Neural progenitor cell (in vitro differentiated cells): ENCODE measurements at regions not wholly inside any gene's neighbourhood (a gene's known extent, or its start where the extent isn't known, plus 50 kb on each side); places are given as distances from the start of the nearest gene placed in this dataset.

Experiments used
- DNase-seq: peaks from one replicate; pipeline ENCODE4 v3.0.0-alpha.2; 2016; ENCODE audit warnings: low spot score
- H2AFZ ChIP-seq: fragments of 200-600 bp; sonication (generic); replicated peaks from 2 replicates; pipeline ENCODE4 v1.6.1; 2016; ENCODE audit warnings: antibody characterized with exemption
- H3F3A ChIP-seq: fragments of 200-600 bp; sonication (generic); 2 replicates; pipeline ENCODE4 v1.6.1; 2016; ENCODE audit warnings: antibody characterized with exemption, low read depth
- H3K27ac ChIP-seq: fragments of 200-600 bp; sonication (generic); 2 replicates; pipeline ENCODE4 v1.5.1; 2016; ENCODE audit warnings: mild to moderate bottlenecking
- H3K27me3 ChIP-seq: fragments of 200-600 bp; sonication (generic); 2 replicates; pipeline ENCODE4 v1.6.1; 2016; ENCODE audit warnings: mild to moderate bottlenecking, moderate library complexity
- H3K36me3 ChIP-seq: fragments of 200-600 bp; sonication (generic); 2 replicates; pipeline ENCODE4 v1.5.1; 2016
- H3K4me1 ChIP-seq: fragments of 200-600 bp; sonication (generic); 2 replicates; pipeline ENCODE4 v1.6.1; 2016; ENCODE audit warnings: mixed run types
- H3K4me2 ChIP-seq: fragments of 200-600 bp; sonication (generic); 2 replicates; pipeline ENCODE4 v1.6.1; 2016
- H3K4me3 ChIP-seq: fragments of 200-600 bp; sonication (generic); 2 replicates; pipeline ENCODE4 v1.5.1; 2016
- H3K79me2 ChIP-seq: fragments of 200-600 bp; sonication (generic); 2 replicates; pipeline ENCODE4 v1.6.1; 2016; ENCODE audit warnings: low read depth
- H3K9ac ChIP-seq: fragments of 200-600 bp; sonication (generic); 2 replicates; pipeline ENCODE4 v1.6.1; 2016
- H3K9me3 ChIP-seq: fragments of 200-600 bp; sonication (generic); 2 replicates; pipeline ENCODE4 v1.5.1; 2016; ENCODE audit warnings: low read depth
- H4K20me1 ChIP-seq: fragments of 200-600 bp; sonication (generic); 2 replicates; pipeline ENCODE4 v1.6.1; 2016; ENCODE audit warnings: low read depth
- H3K27ac Mint-ChIP-seq: 3 replicates; pipeline ENCODE4 v1.8.0; 2021; ENCODE audit warnings: mixed read lengths
- H3K27me3 Mint-ChIP-seq: 2 replicates; pipeline ENCODE4 v1.8.0; 2022; ENCODE audit warnings: low read depth, mild to moderate bottlenecking, inconsistent platforms, moderate library complexity, mixed read lengths; ENCODE audit not compliant: insufficient read depth
- H3K36me3 Mint-ChIP-seq: 3 replicates; pipeline ENCODE4 v1.8.0; 2021; ENCODE audit warnings: mixed read lengths
- H3K4me1 Mint-ChIP-seq: 3 replicates; pipeline ENCODE4 v1.8.0; 2021; ENCODE audit warnings: mixed read lengths
- H3K4me3 Mint-ChIP-seq: 3 replicates; pipeline ENCODE4 v1.8.0; 2021; ENCODE audit warnings: mild to moderate bottlenecking, moderate library complexity, mixed read lengths
- H3K9me3 Mint-ChIP-seq: 3 replicates; pipeline ENCODE4 v1.8.0; 2020; ENCODE audit warnings: mixed read lengths
- EZH2 ChIP-seq: fragments of 200-600 bp; sonication (generic); IDR thresholded peaks from 2 replicates; pipeline ENCODE4 v1.6.1; 2017; ENCODE audit warnings: antibody characterized with exemption, mild to moderate bottlenecking, moderate library complexity
- EZH2phosphoT487 ChIP-seq: fragments of 200-600 bp; sonication (generic); IDR thresholded peaks from 2 replicates; pipeline ENCODE4 v1.6.1; 2017; ENCODE audit warnings: antibody characterized with exemption
- TF ChIP-seq, protein P1 (sequence below): fragments of 200-600 bp; sonication (generic); IDR thresholded peaks from 2 replicates; pipeline ENCODE4 v1.5.1; 2017; ENCODE audit warnings: antibody characterized with exemption, mild to moderate bottlenecking

DNA sequence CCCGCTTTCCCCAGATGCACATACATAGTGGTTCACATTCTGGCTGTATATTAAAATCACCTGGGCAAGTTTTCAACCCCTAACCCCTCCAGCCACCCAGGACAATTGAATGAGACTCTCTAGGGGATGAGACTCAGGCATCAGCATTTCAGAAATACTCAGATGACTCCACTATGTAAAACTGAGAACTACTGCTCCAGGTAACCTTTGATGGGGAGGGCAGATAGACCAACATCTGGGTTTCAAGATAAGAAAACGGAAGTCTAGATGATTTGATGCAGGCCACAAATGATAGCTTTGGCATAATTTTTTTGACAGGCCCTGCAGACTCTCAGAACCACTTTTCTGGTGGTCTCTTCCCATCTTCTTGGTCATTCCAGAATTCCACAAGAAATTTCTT, 341.1 kb downstream of the EMP1 start:
- Mint-ChIP-seq H3K27me3 (peaks cover 8% of the 10 kb centered on the region), H3K4me3 (no peak overlapping the region), H3K4me1 (peaks cover 12% of the 10 kb centered on the region), H3K9me3 (no peaks in the 10 kb centered on the region), H3K36me3 (no peaks in the 10 kb centered on the region), H3K27ac (no peak overlapping the region)
- Histone ChIP-seq H3K4me3 (no peak overlapping the region), H3K9ac (no peak overlapping the region), H3K36me3 (no peaks in the 10 kb centered on the region), H3F3A (no peaks in the 10 kb centered on the region), H4K20me1 (no peaks in the 10 kb centered on the region), H3K27ac (no peak overlapping the region), H3K9me3 (no peaks in the 10 kb centered on the region), H3K79me2 (no peaks in the 10 kb centered on the region), H3K4me2 (no peak overlapping the region), H3K27me3 (no peaks in the 10 kb centered on the region), H3K4me1 (peaks cover 16% of the 10 kb centered on the region), H2AFZ (no peak overlapping the region)
- DNase-seq, result no peak
- TF ChIP-seq, protein P1, sequence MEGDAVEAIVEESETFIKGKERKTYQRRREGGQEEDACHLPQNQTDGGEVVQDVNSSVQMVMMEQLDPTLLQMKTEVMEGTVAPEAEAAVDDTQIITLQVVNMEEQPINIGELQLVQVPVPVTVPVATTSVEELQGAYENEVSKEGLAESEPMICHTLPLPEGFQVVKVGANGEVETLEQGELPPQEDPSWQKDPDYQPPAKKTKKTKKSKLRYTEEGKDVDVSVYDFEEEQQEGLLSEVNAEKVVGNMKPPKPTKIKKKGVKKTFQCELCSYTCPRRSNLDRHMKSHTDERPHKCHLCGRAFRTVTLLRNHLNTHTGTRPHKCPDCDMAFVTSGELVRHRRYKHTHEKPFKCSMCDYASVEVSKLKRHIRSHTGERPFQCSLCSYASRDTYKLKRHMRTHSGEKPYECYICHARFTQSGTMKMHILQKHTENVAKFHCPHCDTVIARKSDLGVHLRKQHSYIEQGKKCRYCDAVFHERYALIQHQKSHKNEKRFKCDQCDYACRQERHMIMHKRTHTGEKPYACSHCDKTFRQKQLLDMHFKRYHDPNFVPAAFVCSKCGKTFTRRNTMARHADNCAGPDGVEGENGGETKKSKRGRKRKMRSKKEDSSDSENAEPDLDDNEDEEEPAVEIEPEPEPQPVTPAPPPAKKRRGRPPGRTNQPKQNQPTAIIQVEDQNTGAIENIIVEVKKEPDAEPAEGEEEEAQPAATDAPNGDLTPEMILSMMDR, result no peak
- TF ChIP-seq EZH2, result no peak
- no peak for TF ChIP-seq EZH2phosphoT487

DNA sequence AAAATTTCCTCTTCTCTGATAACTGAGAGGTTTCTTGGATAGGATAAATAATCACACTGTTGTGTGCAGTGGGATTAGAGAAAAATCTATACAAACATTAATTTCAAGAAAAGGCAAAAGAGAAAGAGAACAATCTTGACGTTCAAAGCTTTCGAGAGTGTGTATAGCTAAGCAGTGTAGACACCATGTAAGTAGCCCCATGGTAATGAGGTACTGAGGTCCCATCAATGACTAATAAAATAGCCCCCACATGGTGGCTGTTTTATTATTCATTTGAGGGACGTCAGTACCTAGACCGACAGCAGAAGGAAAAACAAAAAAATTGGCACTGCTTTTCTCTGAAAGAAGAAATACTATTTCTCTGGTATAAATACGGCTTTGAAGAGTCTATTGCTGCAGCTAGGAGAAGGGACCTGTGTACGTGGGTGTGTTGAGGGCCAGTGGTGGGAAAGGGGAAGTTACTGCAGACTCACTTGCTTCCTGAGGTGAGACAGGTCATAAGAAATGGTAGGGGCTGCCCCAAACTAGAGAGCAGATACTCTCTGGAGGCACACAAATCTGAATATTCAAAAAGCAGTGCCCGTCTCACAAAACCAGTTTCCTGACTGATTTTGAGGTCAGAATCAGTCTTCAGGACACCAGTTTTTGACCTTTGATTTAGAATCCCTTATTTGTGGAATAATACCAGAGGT, 339.8 kb downstream of the EMP1 start:
- no peaks in the 10 kb centered on the region for H3K36me3 Mint-ChIP-seq

DNA sequence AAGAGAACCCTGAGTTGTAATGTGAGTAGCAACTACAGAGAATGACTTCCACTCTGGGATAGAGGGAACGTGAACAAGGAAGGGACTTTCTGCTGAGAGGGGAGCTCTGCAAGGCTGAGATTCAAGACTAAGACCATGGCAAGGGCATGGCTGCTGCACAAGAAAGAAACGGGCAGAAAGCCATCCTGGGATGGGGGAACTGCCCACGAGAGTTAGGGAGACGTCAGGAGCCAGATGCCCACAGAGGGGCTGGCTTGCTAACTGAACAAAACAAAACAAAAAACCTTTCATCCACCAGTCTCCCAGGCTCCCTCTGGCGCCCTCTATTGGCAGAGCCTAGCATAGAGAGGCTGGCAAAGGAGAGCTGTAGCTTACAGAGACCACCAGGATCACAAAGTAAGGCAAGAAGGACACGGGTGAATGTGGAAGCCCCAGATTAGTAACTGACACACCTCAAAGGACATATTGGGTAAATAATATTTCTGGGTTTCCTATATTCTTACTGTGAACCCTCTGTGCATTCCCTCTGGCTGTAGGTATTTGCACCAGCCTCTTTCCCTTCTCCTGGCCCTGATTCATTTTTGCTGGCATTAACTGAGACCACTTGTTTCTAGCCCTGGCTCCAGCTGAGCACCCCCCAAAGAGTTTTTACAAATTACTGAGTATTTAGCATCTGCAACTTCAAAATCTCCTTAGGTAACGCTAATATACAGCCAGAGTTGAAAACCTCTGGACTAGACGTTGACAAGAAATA, 338.3 kb downstream of the EMP1 start:
- TF ChIP-seq EZH2, result no peak
- TF ChIP-seq, protein P1, result peak; percentile 99
- no peaks in the 10 kb centered on the region for H3K9me3 Mint-ChIP-seq
- no peak overlapping the region for H3K4me3 ChIP-seq
- peak overlapping the region; percentile 47 for H3K4me2 ChIP-seq
- peaks cover 12% of the 10 kb centered on the region for H3K4me1 Mint-ChIP-seq
- peak; percentile 94 for DNase-seq
- no peaks in the 10 kb centered on the region for H3K9me3 ChIP-seq
- H3K27me3 ChIP-seq, result no peaks in the 10 kb centered on the region
- no peaks in the 10 kb centered on the region for H3K36me3 Mint-ChIP-seq
- H4K20me1 ChIP-seq, result no peaks in the 10 kb centered on the region
- no peak overlapping the region for H3K9ac ChIP-seq
- no peak overlapping the region for H3K4me3 Mint-ChIP-seq
- peaks cover 22% of the 10 kb centered on the region for H3K4me1 ChIP-seq
- H3K27ac ChIP-seq, result peak overlapping the region; percentile 2
- H2AFZ ChIP-seq, result peak overlapping the region; percentile 78
- H3K27me3 Mint-ChIP-seq, result peaks cover 14% of the 10 kb centered on the region
- peak overlapping the region; percentile 94 for H3K27ac Mint-ChIP-seq
- H3F3A ChIP-seq, result no peaks in the 10 kb centered on the region
- no peaks in the 10 kb centered on the region for H3K79me2 ChIP-seq
- H3K36me3 ChIP-seq, result no peaks in the 10 kb centered on the region

More for the DNA sequence above, 339.8 kb downstream of the EMP1 start:
- H3K27ac Mint-ChIP-seq, result no peak overlapping the region
- peaks cover 15% of the 10 kb centered on the region for H3K4me1 ChIP-seq
- H3K9ac ChIP-seq, result no peak overlapping the region
- peaks cover 14% of the 10 kb centered on the region for H3K27me3 Mint-ChIP-seq
- H3K79me2 ChIP-seq, result no peaks in the 10 kb centered on the region
- no peaks in the 10 kb centered on the region for H3K9me3 Mint-ChIP-seq
- H3K9me3 ChIP-seq, result no peaks in the 10 kb centered on the region
- no peak for DNase-seq
- H3K4me1 Mint-ChIP-seq, result peaks cover 12% of the 10 kb centered on the region
- no peaks in the 10 kb centered on the region for H3K36me3 ChIP-seq
- no peak overlapping the region for H3K4me3 Mint-ChIP-seq
- H4K20me1 ChIP-seq, result no peaks in the 10 kb centered on the region
- no peaks in the 10 kb centered on the region for H3F3A ChIP-seq
- no peak overlapping the region for H2AFZ ChIP-seq
- no peaks in the 10 kb centered on the region for H3K27me3 ChIP-seq
- no peak overlapping the region for H3K4me3 ChIP-seq
- TF ChIP-seq EZH2 (no peak), EZH2phosphoT487 (no peak)
- TF ChIP-seq, protein P1, result no peak
- H3K4me2 ChIP-seq, result no peak overlapping the region
- no peak overlapping the region for H3K27ac ChIP-seq
